ENCODE measurements at regions not wholly inside any gene's neighbourhood (a gene's known extent, or its start where the extent isn't known, plus 50 kb on each side); places are given as distances from the start of the nearest gene placed in this dataset.

- H3K9me3 ChIP-seq, result no peaks in the 10 kb centered on the region
- H3K4me1 ChIP-seq (ENCODE audit: control insufficient read depth in 1 of 2, low read depth in 2 of 2), result no peaks in the 10 kb centered on the region
- H3K27ac ChIP-seq, result no peak overlapping the region
- H3K4me3 ChIP-seq, result no peak overlapping the region
- TF ChIP-seq CTCF (IDR thresholded peaks at IDR 0.05), result no peak
- ATAC-seq (ENCODE audit: insufficient number of reproducible peaks, low FRiP score, low read depth), result no peak
- H3K27me3 ChIP-seq (replicated peaks; ENCODE audit: insufficient read depth), result no peaks in the 10 kb centered on the region
- H3K36me3 ChIP-seq, result no peaks in the 10 kb centered on the region
- no peak for DNase-seq (ENCODE audit: low spot score)
Measured at GRCh38 chr7:144987686-144988085, 151.8 kb upstream of the TPK1 start.

- no peak overlapping the region for H3K4me3 ChIP-seq
- DNase-seq (ENCODE audit: low spot score) (no peak), ATAC-seq (ENCODE audit: insufficient number of reproducible peaks, low FRiP score, low read depth) (no peak)
- H3K9me3 ChIP-seq, result no peaks in the 10 kb centered on the region
- TF ChIP-seq CTCF (IDR thresholded peaks at IDR 0.05), result no peak
- H3K4me1 ChIP-seq (ENCODE audit: control insufficient read depth in 1 of 2, low read depth in 2 of 2), result peaks cover 0 to 10% of the 10 kb centered on the region in 2 donors
- no peak overlapping the region for H3K27ac ChIP-seq
- H3K27me3 ChIP-seq (replicated peaks; ENCODE audit: insufficient read depth), result no peaks in the 10 kb centered on the region
- no peaks in the 10 kb centered on the region for H3K36me3 ChIP-seq
Measured at GRCh38 chr7:144982133-144982532, 146.3 kb upstream of the TPK1 start.

- Histone ChIP-seq H3K4me1 (ENCODE audit: control insufficient read depth in 1 of 2, low read depth in 2 of 2) (peaks cover 0 to 10% of the 10 kb centered on the region in 2 donors), H3K4me3 (no peak overlapping the region), H3K27me3 (replicated peaks; ENCODE audit: insufficient read depth) (no peaks in the 10 kb centered on the region), H3K9me3 (no peaks in the 10 kb centered on the region), H3K36me3 (no peaks in the 10 kb centered on the region), H3K27ac (no peak overlapping the region)
- TF ChIP-seq CTCF (IDR thresholded peaks at IDR 0.05), result no peak
- ATAC-seq (ENCODE audit: insufficient number of reproducible peaks, low FRiP score, low read depth) (no peak), DNase-seq (ENCODE audit: low spot score) (no peak)
Measured at GRCh38 chr7:144975882-144976281, 140.0 kb upstream of the TPK1 start.

GRCh38 chr7:144969787-144970186 lies 133.9 kb upstream of the TPK1 start:
- no peak overlapping the region for H3K4me3 ChIP-seq
- no peak for ATAC-seq (ENCODE audit: insufficient number of reproducible peaks, low FRiP score, low read depth)

GRCh38 chr7:144960763-144961162 lies 124.9 kb upstream of the TPK1 start:
- Histone ChIP-seq H3K27ac (no peak overlapping the region), H3K27me3 (replicated peaks; ENCODE audit: insufficient read depth) (no peaks in the 10 kb centered on the region), H3K9me3 (no peaks in the 10 kb centered on the region), H3K4me1 (ENCODE audit: control insufficient read depth in 1 of 2, low read depth in 2 of 2) (no peaks in the 10 kb centered on the region), H3K36me3 (no peaks in the 10 kb centered on the region), H3K4me3 (no peak overlapping the region)
- DNase-seq (ENCODE audit: low spot score) (no peak), ATAC-seq (ENCODE audit: insufficient number of reproducible peaks, low FRiP score, low read depth) (no peak)
- TF ChIP-seq CTCF (IDR thresholded peaks at IDR 0.05), result no peak

More at GRCh38 chr7:144969787-144970186, 133.9 kb upstream of the TPK1 start:
- DNase-seq (ENCODE audit: low spot score), result no peak
- TF ChIP-seq CTCF (IDR thresholded peaks at IDR 0.05), result no peak
- Histone ChIP-seq H3K9me3 (no peaks in the 10 kb centered on the region), H3K27ac (no peak overlapping the region), H3K27me3 (replicated peaks; ENCODE audit: insufficient read depth) (no peaks in the 10 kb centered on the region), H3K4me1 (ENCODE audit: control insufficient read depth in 1 of 2, low read depth in 2 of 2) (no peaks in the 10 kb centered on the region), H3K36me3 (no peaks in the 10 kb centered on the region)

Measured in thoracic aorta (tissue), 2 donors.